ENCODE measurements at regions not wholly inside any gene's neighbourhood (a gene's known extent, or its start where the extent isn't known, plus 50 kb on each side); places are given as distances from the start of the nearest gene placed in this dataset.

DNA sequence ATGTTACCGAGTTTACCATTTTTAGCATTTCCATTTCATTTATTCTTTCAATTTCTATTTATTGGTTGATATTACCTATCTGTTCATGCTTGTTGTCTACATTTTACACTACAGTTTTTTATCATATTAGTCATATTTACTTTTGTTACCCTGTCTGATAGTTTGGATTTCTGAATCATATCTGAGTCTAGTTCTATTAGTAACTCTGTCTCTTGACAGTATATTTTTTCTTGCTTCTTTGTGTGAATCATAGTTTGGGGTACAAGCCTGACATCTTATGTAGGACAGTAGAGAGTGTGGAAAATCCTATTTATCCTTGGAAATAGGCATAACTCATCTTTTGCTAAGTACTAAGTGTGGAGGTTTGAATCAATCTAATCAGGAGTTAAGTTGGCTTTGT lies 263.9 kb upstream of the SESN3 start:
- TF ChIP-seq, protein P1, sequence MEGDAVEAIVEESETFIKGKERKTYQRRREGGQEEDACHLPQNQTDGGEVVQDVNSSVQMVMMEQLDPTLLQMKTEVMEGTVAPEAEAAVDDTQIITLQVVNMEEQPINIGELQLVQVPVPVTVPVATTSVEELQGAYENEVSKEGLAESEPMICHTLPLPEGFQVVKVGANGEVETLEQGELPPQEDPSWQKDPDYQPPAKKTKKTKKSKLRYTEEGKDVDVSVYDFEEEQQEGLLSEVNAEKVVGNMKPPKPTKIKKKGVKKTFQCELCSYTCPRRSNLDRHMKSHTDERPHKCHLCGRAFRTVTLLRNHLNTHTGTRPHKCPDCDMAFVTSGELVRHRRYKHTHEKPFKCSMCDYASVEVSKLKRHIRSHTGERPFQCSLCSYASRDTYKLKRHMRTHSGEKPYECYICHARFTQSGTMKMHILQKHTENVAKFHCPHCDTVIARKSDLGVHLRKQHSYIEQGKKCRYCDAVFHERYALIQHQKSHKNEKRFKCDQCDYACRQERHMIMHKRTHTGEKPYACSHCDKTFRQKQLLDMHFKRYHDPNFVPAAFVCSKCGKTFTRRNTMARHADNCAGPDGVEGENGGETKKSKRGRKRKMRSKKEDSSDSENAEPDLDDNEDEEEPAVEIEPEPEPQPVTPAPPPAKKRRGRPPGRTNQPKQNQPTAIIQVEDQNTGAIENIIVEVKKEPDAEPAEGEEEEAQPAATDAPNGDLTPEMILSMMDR (IDR thresholded peaks at IDR 0.05; ENCODE audit: insufficient read depth, low read depth, low read length): no peak
- no peak overlapping the region for H3K4me3 ChIP-seq (ENCODE audit: low read depth, low read length)
- no peak for DNase-seq (ENCODE audit: low read depth)

DNA sequence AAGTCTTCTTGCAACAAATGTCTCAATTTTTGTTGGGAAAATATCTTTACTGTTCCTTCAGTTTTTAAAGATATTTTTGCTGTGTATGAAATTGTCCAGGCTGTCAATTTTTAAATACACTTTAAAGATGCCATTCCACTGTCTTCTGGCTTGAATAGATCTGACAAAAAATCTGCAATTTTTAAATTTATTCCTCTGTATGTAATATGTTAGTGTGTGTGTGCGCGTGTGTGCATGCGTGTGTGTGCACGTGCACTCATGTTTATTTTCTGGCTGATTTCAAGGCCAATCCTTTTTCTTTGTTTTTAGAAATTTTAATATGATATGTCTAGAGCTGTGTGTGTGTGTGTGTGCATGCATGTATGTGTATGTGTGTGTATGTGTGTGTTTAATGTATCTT lies 263.2 kb upstream of the SESN3 start:
- DNase-seq (ENCODE audit: low read depth): no peak
- TF ChIP-seq, protein P1 (IDR thresholded peaks at IDR 0.05; ENCODE audit: insufficient read depth, low read depth, low read length): no peak

DNA sequence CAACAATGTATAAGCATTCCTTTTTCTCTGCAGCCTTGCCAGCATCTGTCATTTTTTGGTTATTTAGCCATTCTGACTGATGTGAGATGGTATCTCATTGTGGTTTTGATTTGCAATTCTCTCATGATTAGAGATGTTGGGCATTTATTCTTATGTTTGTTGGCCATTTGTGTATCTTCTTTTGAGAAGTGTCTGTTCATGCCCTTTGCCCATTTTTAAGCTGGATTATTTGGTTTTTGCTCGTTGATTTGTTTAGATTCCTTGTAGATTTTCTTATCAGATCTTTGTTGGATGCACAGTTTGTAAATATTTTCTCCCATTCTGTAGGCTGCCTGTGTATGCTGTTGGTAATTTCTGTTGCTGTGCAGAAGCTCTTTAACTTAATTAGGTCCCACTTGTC lies 259.6 kb upstream of the SESN3 start:
- no peak overlapping the region for H3K4me3 ChIP-seq (ENCODE audit: low read depth, low read length)
- TF ChIP-seq, protein P1 (IDR thresholded peaks at IDR 0.05; ENCODE audit: insufficient read depth, low read depth, low read length): no peak
- no peak for DNase-seq (ENCODE audit: low read depth)

More for the DNA sequence above, 263.2 kb upstream of the SESN3 start:
- no peak overlapping the region for H3K4me3 ChIP-seq (ENCODE audit: low read depth, low read length)

DNA sequence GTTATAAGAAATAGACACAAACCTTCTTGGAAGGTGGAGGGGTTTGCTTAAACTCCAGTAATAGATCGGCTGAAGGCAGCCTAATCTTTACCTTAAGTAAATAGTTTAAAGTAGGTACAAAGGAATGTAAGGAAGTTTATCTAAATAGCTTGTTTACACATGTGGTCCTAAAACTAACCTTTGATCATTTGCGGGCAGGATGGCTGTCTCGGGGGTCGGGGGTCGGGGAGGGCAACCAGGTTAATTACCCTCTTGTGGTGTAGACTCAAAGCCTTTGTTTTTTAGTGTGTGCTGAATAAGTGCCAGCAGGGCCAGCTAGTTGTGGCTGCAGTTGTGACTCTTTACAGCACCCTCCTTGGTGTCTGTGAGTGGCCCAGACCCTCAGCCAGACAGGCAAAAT lies 256.9 kb upstream of the SESN3 start:
- DNase-seq (ENCODE audit: low read depth): no peak
- H3K4me3 ChIP-seq (ENCODE audit: low read depth, low read length): no peak overlapping the region
- TF ChIP-seq, protein P1 (IDR thresholded peaks at IDR 0.05; ENCODE audit: insufficient read depth, low read depth, low read length): no peak

DNA sequence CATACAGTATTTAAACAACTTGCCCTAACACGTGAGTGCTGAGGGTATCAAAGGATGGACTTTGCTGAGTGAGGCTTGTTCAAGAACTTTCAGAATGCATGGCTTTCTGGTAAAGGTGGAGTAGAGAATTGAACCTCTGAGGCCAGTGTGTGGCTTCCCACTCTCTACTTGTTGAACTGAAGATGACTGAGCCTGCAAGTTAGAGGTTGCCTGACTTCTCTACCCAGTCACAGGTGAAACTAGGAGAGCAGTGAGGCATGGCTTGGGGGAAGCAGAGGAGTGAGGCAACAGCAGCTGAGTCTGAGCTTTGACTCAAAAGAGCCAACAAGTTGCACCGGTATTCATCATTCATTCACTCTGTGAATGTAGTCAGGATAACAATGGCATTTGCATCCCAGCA lies 256.4 kb upstream of the SESN3 start:
- no peak for DNase-seq (ENCODE audit: low read depth)
- TF ChIP-seq, protein P1 (IDR thresholded peaks at IDR 0.05; ENCODE audit: insufficient read depth, low read depth, low read length): no peak
- H3K4me3 ChIP-seq (ENCODE audit: low read depth, low read length): no peak overlapping the region

DNA sequence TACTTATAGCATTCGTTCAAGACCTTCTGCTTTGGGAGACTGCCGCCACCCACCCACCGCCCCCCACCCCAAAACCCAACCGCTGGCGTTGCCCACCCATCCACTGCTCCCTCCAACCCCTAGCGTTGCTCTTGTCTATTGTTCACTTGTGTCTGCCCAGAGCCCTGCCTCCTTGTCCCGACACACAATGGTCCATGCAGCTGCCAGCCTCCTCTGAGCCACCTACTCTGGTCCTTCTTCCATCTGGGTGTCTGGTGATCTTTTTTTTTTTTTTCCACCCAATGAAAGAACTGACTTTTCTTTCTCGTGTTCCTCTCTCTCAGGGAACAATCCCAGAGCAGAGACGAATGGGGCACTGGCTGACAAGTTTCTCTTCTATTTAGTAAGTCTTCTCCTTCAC lies 256.0 kb upstream of the SESN3 start:
- TF ChIP-seq, protein P1 (IDR thresholded peaks at IDR 0.05; ENCODE audit: insufficient read depth, low read depth, low read length): no peak
- H3K4me3 ChIP-seq (ENCODE audit: low read depth, low read length): no peak overlapping the region
- DNase-seq (ENCODE audit: low read depth): no peak

DNA sequence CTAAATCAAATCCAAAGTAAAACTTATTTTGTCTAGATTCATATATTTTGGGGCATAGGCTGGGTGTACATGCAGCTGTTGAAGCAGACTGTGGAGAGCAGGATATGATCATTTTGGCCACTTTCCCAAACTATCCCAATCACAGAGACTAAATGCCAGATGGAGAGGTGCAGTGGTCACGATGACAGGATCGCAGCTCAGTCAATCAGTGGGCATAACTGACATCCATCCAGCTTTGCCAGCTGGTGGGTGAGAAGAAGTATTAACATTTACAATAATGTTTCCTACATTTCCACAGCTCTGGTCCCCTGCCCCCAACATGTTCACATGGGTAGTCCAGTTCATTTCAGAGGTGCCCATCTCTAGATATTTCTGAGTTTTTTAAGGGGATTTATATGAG lies 255.5 kb upstream of the SESN3 start:
- no peak overlapping the region for H3K4me3 ChIP-seq (ENCODE audit: low read depth, low read length)
- DNase-seq (ENCODE audit: low read depth): no peak
- TF ChIP-seq, protein P1 (IDR thresholded peaks at IDR 0.05; ENCODE audit: insufficient read depth, low read depth, low read length): no peak

Measured in fibroblast of villous mesenchyme (primary cell).